Activated CD8-positive, alpha-beta memory T cell treated with anti-CD3 and anti-CD28 coated beads, Interleukin-2, amount 50 U/mL, for 48 hours (primary cell): ENCODE measurements at regions not wholly inside any gene's neighbourhood (a gene's known extent, or its start where the extent isn't known, plus 50 kb on each side); places are given as distances from the start of the nearest gene placed in this dataset.
"Not testable (repeated sequence)": the region's sequence is repeated elsewhere in the genome, so short reads cannot be mapped to it uniquely, and the experiment has no call there.

Experiments used
- DNase-seq: peaks from one replicate; pipeline ENCODE4 v3.0.0-alpha.2; 2020

- DNase-seq, result no peak
These were observed 256.3 kb downstream of the CD83 start for GRCh38 chr6:14373648-14374437.

DNA sequence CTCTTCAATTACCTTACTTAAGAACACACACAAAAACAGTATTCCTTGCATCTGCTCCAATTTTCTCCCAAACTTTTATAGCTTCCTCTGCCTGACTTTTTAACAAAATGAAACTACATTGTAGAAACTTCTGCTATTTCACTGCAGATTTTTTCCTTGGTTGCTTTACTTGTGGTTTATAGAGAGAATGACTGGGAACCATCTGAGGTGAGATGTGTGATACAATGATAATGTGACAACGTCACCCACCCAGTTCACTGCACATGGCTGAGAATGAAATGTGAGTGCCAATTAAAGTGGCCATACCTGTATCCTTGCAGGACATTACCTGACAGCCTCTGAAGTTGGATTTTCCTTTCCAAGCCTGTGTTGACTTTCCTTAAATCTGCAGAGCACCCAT, 258.4 kb downstream of the CD83 start:
- no peak for DNase-seq

DNA sequence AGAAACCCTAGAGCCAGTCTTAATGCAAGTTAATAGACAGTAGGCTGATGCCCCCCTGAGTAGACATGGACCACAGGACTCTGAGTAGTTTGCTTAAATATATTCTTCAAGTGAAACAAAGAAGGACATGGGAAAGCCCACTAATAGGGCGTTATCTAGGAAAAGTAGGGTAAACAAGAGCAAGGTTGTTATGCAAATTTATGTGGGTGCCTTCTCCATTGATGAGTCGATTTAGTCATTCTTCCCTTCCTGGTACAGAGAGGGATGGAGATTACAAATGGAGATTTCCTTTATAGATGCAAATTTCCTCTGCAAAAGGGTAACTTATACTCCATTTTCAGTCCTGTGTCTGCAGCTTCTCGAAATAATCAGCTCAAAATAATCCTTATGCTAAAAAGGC, 262.0 kb downstream of the CD83 start:
- DNase-seq, result no peak

GRCh38 chr6:14380086-14380820, 262.7 kb downstream of the CD83 start:
- DNase-seq, result no peak

DNA sequence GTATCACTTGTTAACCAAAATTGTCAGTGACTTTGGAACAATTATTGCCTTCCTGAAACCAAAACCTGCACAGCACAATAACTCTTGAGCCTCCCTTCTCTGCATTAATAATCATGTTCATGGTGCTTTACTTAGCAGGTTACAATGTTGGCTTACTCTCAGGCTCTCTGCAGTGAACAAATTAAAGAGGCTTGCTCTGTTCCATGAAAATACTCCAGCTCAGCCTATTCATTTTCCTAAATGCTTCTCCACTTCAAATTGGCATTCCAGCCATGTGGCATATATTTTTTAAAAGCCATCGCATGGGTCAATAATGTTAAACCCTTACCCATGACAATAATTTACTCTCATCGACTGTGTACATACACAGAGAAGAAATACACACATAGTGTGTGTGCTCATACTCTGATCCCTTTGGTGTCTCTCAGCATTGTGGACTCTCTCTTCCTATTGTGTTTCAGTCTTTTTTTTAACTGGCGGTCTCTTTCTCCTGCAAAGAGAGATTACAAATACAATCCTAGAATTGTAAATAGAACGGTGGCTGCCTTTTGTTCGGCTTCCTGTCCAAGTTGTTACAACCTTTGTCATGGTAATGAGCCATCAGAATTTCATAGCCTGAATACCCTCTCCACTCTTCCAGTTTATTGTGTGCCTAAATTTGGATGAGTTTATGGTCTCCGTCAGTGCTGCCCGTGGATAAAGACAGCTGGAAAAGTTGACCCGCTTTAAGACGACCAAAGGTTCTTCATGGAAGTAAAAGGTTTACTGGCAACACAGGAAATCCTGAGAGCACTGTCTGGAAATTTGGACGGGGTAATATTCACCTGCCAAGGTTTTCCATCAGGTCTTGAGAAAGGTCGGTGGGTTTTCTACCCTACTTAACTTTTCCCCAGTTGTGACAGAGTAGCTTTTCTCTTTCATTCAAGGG, 263.6 kb downstream of the CD83 start:
- DNase-seq, result no peak

GRCh38 chr6:14381829-14382677, 264.5 kb downstream of the CD83 start:
- DNase-seq, result no peak

DNA sequence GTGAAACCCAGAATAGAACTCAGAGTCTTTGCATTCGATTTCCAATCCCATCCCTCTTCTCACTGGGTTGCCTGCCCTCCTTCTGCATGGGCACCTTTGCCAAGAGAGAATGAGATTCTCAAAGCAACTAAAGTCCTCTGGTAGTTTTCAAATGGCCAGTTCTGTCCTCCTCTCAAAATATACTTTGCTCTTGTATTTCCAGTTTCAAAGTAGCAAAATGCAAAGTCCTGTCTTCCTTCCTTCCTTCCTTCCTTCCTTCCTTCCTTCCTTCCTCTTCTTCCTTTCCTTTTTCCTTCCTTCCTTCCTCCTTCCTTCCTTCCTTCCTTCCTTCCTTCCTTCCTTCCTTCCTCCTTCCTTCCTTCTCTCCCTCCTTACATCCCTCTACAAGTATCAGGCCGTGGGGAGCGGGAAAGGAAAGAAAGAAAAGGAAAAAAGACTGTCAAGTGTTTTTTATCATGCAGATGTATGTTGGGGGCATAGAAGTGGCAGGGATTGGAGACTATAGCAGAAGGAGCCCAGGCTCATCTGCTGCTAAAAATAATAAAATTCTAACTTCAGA, 265.2 kb downstream of the CD83 start:
- no peak for DNase-seq

GRCh38 chr6:14383393-14384174, 266.0 kb downstream of the CD83 start:
- no peak for DNase-seq

- no peak for DNase-seq
These were observed 266.8 kb downstream of the CD83 start for GRCh38 chr6:14384175-14384949.

GRCh38 chr6:14386263-14386662, 268.7 kb downstream of the CD83 start:
- no peak for DNase-seq

- no peak for DNase-seq
These were observed 269.1 kb downstream of the CD83 start for GRCh38 chr6:14386668-14387067.

- no peak for DNase-seq
These were observed 270.8 kb downstream of the CD83 start for GRCh38 chr6:14388371-14388770.

- not testable (repeated sequence) for DNase-seq
These were observed 272.2 kb downstream of the CD83 start for GRCh38 chr6:14389776-14390175.

DNA sequence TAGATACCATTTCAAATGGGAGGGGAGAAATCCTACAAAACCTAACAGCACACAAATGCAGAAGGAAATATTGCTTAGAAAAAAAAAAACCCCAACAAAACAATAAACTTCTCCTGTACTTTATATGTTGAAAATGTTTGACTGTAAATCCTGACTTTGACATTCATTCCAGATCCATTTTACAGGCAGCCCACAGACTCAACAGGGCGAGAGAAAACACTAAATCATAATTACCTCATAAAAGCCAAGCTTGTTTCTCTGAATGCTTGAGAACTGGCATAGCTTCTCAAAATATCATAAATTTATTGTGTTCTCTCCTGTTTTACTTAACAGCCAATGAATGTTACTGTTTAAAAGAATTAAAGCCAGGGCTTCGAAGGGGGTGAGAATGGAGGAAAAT, 273.2 kb downstream of the CD83 start:
- DNase-seq, result no peak

GRCh38 chr6:14393910-14394309, 276.3 kb downstream of the CD83 start:
- DNase-seq, result no peak

DNA sequence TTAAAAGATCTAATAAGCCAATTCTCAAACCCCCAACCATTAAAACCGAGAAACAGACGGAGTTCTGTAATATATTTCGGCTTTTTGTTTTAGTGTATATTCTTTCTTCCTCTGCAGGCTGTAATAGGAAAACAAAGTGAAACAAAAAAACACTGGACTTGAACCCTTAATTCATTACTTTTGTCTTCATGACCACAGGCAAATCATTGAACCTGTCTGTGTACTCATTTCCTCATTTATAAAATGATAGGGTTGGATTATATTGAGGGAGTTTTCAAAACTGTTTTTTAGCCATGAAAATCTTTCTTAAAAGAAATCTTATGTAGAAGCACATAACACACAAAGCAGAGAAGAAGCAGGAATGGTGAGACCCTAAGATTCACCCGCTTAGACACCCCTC, 278.8 kb downstream of the CD83 start:
- DNase-seq, result no peak

DNA sequence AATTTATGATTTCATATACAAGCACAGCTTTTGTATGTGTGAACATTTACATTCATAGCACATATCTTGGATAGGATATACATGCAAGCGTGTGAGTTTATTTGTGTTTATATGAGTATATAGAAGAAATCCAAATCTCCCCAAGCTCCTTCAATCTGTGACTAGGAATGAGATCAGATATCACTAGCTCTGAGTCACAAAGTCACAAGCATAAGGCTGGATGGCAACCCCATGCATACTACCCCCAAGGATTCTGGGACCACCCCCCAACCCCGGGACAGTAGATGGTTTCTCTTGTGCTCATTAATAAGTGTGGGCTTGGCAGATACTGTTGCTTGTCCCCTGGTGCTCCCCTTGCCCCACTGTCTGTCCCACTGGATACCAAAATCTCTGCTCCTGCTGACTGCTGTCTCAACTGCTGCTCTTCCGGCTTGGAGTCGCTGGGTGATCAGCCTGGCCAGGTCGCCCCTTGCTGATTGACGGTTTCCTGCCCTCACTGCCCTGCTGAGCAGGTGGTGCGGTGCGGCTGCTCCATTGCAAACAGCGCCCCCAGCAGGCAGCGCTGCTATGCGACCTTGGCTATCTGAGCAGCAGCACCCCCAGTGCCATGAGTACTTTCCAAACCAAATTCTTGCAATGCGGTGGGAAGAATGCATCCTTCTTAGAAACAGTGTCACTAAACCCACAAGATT, 279.4 kb downstream of the CD83 start:
- DNase-seq, result no peak

DNA sequence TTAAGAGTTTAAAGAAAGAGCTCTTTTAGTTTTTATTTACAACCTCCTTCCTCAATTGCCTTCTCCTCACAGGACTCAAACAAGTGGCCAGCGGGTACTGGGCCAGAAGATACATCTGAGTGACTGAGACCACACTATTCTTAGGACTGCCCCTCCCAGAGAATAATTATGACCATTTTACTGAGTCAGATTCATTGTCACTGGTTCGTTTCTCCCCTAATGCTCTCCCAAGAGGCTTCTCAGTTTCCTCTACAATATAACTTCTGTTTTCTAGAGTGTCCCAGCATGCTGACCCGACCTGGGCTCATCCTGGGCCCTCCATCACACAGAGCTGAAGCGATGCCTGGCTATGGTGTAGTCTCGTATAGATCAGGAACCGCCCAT, 279.9 kb downstream of the CD83 start:
- no peak for DNase-seq

DNA sequence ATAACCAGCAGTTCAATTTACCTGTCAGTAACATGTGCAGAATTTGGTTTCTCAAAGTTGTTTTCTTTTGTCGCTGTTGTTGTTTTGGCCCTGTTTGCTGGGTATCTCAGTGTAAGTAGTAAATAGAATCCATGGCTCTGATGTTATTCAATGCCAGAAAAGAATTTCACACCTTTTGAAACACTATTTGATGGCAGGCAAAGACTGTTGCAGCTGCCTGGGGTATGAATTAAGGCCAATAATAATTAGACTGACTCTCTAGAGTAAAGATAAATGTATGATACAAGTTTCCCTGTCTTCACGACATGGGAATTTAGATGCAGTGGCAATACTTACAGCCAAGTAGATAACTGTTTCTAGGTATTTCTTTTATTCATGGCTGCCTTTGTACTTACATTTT, 281.4 kb downstream of the CD83 start:
- DNase-seq, result no peak

DNA sequence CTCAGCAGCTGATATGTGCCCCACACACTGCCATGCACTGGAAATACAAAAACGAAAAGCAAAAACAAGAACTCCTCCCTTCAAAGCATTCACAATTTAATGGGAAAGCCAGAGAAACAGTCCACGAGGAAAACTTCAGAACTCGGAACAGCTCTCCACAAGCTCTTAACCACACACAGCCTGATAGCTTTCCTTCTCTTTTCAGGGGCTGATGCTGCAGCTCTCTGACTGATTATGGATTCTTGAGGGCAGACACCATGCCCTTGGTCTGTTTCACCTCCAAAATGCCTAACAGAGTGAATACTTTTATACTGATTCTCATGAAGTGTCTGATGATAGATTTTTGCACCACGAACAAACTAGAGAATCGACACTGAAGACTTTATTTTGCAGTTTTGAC, 282.1 kb downstream of the CD83 start:
- no peak for DNase-seq
